Calu3 (cell line): ENCODE measurements at regions not wholly inside any gene's neighbourhood (a gene's known extent, or its start where the extent isn't known, plus 50 kb on each side); places are given as distances from the start of the nearest gene placed in this dataset.

Experiments
- BruUV-seq: library from RNA; stranded (reverse); fragments of 400-500 nt; replicated peaks from 2 replicates; lab custom pipeline; 2021; lab: Mats Ljungman, UMichigan
- CTCF ChIA-PET: fragments of 300-600 bp; sonication (Branson Sonifier 250); formaldehyde crosslinking; loops from one replicate; lab custom pipeline; 2022; ENCODE audit warnings: antibody characterized with exemption; lab: Charles Lee
- DNase-seq: peaks from one replicate; pipeline ENCODE4 v3.0.0; 2022
- H3K27ac Mint-ChIP-seq: one replicate; pipeline ENCODE4 v1.8.0; 2022; ENCODE audit warnings: mixed read lengths; ENCODE audit not compliant: unreplicated experiment
- H3K27me3 Mint-ChIP-seq: one replicate; pipeline ENCODE4 v1.8.0; 2022; ENCODE audit warnings: mixed read lengths; ENCODE audit not compliant: unreplicated experiment
- H3K36me3 Mint-ChIP-seq: one replicate; pipeline ENCODE4 v1.8.0; 2022; ENCODE audit warnings: mild to moderate bottlenecking, moderate library complexity, mixed read lengths; ENCODE audit not compliant: insufficient read depth, unreplicated experiment
- H3K4me1 Mint-ChIP-seq: one replicate; pipeline ENCODE4 v1.8.0; 2022; ENCODE audit warnings: mild to moderate bottlenecking, low read depth, mixed read lengths; ENCODE audit not compliant: unreplicated experiment
- H3K4me3 Mint-ChIP-seq: one replicate; pipeline ENCODE4 v1.8.0; 2022; ENCODE audit warnings: mild to moderate bottlenecking, low read depth, moderate library complexity, mixed read lengths; ENCODE audit not compliant: unreplicated experiment
- H3K9me3 Mint-ChIP-seq: one replicate; pipeline ENCODE4 v1.8.0; 2022; ENCODE audit warnings: low read depth, mixed read lengths; ENCODE audit not compliant: unreplicated experiment
- intact Hi-C: fragments of 100-400 bp; cut with micrococcal nuclease; formaldehyde crosslinking; loops from one replicate; pipeline ENCODE4 v1.10.0; 2022; ENCODE audit not compliant: unreplicated experiment
- TF ChIP-seq, protein P1 (sequence below): fragments of 200-600 bp; IDR thresholded peaks from one replicate; pipeline ENCODE4 v1.8.0; 2022; ENCODE audit warnings: antibody characterized with exemption; ENCODE audit not compliant: unreplicated experiment

DNA sequence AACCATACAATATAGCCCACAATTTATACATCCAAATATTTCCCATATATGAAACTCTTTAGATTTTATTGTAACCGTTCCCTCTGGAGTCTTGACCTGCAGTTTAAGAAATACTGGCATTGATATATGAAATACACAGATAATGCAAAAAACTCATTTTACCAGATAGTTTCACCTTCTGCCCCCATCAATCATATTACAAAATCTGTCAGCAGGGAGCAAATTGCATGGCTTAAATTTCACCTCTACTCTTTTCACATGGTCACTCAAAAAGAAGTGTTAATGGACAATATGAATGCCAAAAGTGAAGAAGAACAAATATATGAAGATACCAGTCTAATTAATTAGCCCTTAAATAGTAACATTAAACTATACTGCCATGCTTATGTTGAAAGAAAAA is 57.0 kb upstream of the TMEM106B start:
- Mint-ChIP-seq H3K27me3 (no peaks in the 10 kb centered on the region), H3K9me3 (no peaks in the 10 kb centered on the region), H3K4me1 (peaks cover 9% of the 10 kb centered on the region), H3K27ac (no peak overlapping the region), H3K4me3 (no peak overlapping the region), H3K36me3 (no peaks in the 10 kb centered on the region)
- TF ChIP-seq, protein P1, sequence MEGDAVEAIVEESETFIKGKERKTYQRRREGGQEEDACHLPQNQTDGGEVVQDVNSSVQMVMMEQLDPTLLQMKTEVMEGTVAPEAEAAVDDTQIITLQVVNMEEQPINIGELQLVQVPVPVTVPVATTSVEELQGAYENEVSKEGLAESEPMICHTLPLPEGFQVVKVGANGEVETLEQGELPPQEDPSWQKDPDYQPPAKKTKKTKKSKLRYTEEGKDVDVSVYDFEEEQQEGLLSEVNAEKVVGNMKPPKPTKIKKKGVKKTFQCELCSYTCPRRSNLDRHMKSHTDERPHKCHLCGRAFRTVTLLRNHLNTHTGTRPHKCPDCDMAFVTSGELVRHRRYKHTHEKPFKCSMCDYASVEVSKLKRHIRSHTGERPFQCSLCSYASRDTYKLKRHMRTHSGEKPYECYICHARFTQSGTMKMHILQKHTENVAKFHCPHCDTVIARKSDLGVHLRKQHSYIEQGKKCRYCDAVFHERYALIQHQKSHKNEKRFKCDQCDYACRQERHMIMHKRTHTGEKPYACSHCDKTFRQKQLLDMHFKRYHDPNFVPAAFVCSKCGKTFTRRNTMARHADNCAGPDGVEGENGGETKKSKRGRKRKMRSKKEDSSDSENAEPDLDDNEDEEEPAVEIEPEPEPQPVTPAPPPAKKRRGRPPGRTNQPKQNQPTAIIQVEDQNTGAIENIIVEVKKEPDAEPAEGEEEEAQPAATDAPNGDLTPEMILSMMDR: no peak
- BruUV-seq: no TSS peak
- DNase-seq: no peak
- intact Hi-C loops: no loop called here
- CTCF ChIA-PET: no interaction called here

- Mint-ChIP-seq H3K27me3 (no peaks in the 10 kb centered on the region), H3K9me3 (no peaks in the 10 kb centered on the region), H3K36me3 (no peaks in the 10 kb centered on the region), H3K27ac (no peak overlapping the region), H3K4me1 (peaks cover 21% of the 10 kb centered on the region), H3K4me3 (no peak overlapping the region)
- CTCF ChIA-PET: no interaction called here
- BruUV-seq: no TSS peak
- intact Hi-C loops: no loop called here
- no peak for DNase-seq
- TF ChIP-seq, protein P1: no peak
These were observed 53.6 kb upstream of the TMEM106B start for GRCh38 chr7:12157517-12157916.

GRCh38 chr7:12158334-12159060 is 52.6 kb upstream of the TMEM106B start:
- DNase-seq: no peak
- Mint-ChIP-seq H3K4me1 (peaks cover 31% of the 10 kb centered on the region), H3K27me3 (no peaks in the 10 kb centered on the region), H3K4me3 (no peak overlapping the region), H3K27ac (peak overlapping the region; percentile 3), H3K36me3 (no peaks in the 10 kb centered on the region), H3K9me3 (peaks cover 2% of the 10 kb centered on the region)
- CTCF ChIA-PET: no interaction called here
- BruUV-seq: no TSS peak
- intact Hi-C loops: no loop called here
- TF ChIP-seq, protein P1: no peak

- Mint-ChIP-seq H3K27ac (no peak overlapping the region), H3K4me1 (peaks cover 34% of the 10 kb centered on the region), H3K36me3 (no peaks in the 10 kb centered on the region), H3K4me3 (no peak overlapping the region), H3K27me3 (no peaks in the 10 kb centered on the region), H3K9me3 (peaks cover 6% of the 10 kb centered on the region)
- CTCF ChIA-PET: no interaction called here
- no TSS peak for BruUV-seq
- TF ChIP-seq, protein P1: no peak
- DNase-seq: no peak
- intact Hi-C loops: no loop called here
These were observed 49.9 kb upstream of the TMEM106B start for GRCh38 chr7:12161146-12161545.
